A549 (cell line): ENCODE measurements at regions not wholly inside any gene's neighbourhood (a gene's known extent, or its start where the extent isn't known, plus 50 kb on each side); places are given as distances from the start of the nearest gene placed in this dataset.

Experiments used
- ATAC-seq, 2 experiments: fragments of 200-7000 bp in 1 of 2; fragments of >200 bp in 1 of 2; cut with Nextera tagmentation in 1 of 2; cut with Tn5 transposase in 1 of 2; 3 replicates each; pipeline versions ENCODE4 v1.8.0 to v1.9.1; 2018 to 2020; ENCODE audit warnings: mild to moderate bottlenecking in 1 of 2, moderate library complexity in 1 of 2
- CTCF ChIA-PET: fragments of 300-600 bp; sonication (Branson Sonifier 250); formaldehyde crosslinking; extraction: SDS; loops from one replicate; lab custom pipeline; 2021; ENCODE audit warnings: antibody characterized with exemption, inconsistent platforms; lab: Yijun Ruan, JAX
- POLR2A ChIA-PET: fragments of 350-600 bp; formaldehyde crosslinking; extraction: SDS; loops from one replicate; lab custom pipeline; 2021; ENCODE audit warnings: antibody characterized with exemption, inconsistent platforms; lab: Yijun Ruan, JAX
- DNase-seq, 2 experiments: peaks; one replicate each; pipeline versions ENCODE4 v3.0.0 to v3.0.0-alpha.2; 2011 to 2016; ENCODE audit warnings: low read depth in 1 of 2, low spot score in 1 of 2
- FAIRE-seq: peaks from 2 replicates; lab custom pipeline; 2011; peaks lifted over from hg19 to GRCh38; lab: Jason Lieb, UNC
- H3K27ac ChIP-seq, 2 experiments: fragments of >200 bp; sonication (Bioruptor Twin); formaldehyde crosslinking; 3 replicates each; pipeline ENCODE4 v1.5.1; 2016 to 2017
- H3K4me1 ChIP-seq: fragments of >200 bp; sonication (Bioruptor Twin); formaldehyde crosslinking; 3 replicates; pipeline ENCODE4 v1.6.1; 2016
- H3K4me2 ChIP-seq: fragments of >200 bp; sonication (Bioruptor Twin); formaldehyde crosslinking; 3 replicates; pipeline ENCODE4 v1.6.1; 2016
- H3K4me3 ChIP-seq: fragments of >200 bp; sonication (Bioruptor Twin); formaldehyde crosslinking; 3 replicates; pipeline ENCODE4 v1.5.1; 2016
- H3K9me3 ChIP-seq: fragments of >200 bp; sonication (Bioruptor Twin); formaldehyde crosslinking; 3 replicates; pipeline ENCODE4 v1.6.1; 2016
- ATOH8 ChIP-seq: fragments of 250-450 bp; sonication (Bioruptor Pico); IDR thresholded peaks from 2 replicates; pipeline ENCODE4 v1.5.0; 2020; ENCODE audit warnings: low read depth, mild to moderate bottlenecking, moderate library complexity
- CBX8 ChIP-seq: fragments of 200-600 bp; sonication (generic); IDR thresholded peaks from 2 replicates; pipeline ENCODE4 v1.6.1; 2016
- CHD2 ChIP-seq: fragments of 150-350 bp; IDR thresholded peaks from 2 replicates; pipeline ENCODE4 v1.6.1; 2014; ENCODE audit warnings: low read length; ENCODE audit not compliant: partially characterized antibody
- CTCF ChIP-seq: fragments of >200 bp; sonication (Bioruptor Twin); formaldehyde crosslinking; IDR thresholded peaks from 3 replicates; pipeline ENCODE4 v1.5.1; 2016
- EP300 ChIP-seq, 2 experiments: fragments of >200 bp; sonication (Bioruptor Twin); formaldehyde crosslinking; IDR thresholded peaks; 2 replicates in 1 of 2; 3 replicates in 1 of 2; pipeline ENCODE4 v1.6.1; 2016 to 2017
- ESRRA ChIP-seq: fragments of 150-350 bp; IDR thresholded peaks from 2 replicates; pipeline ENCODE4 v1.6.1; 2014; ENCODE audit warnings: mild to moderate bottlenecking, low read length, borderline replicate concordance
- FOXS1 ChIP-seq: fragments of 250-450 bp; sonication (Bioruptor Pico); IDR thresholded peaks from 2 replicates; pipeline ENCODE4 v1.5.0; 2020; ENCODE audit warnings: mild to moderate bottlenecking, moderate library complexity
- GATA3 ChIP-seq: IDR thresholded peaks from 2 replicates; pipeline ENCODE4 v1.6.1; 2012; ENCODE audit warnings: borderline replicate concordance
- HEYL ChIP-seq: fragments of 250-450 bp; sonication (Bioruptor Pico); IDR thresholded peaks from 2 replicates; pipeline ENCODE4 v1.8.0; 2021; ENCODE audit warnings: mild to moderate bottlenecking, moderate library complexity
- HOXA7 ChIP-seq: fragments of 250-450 bp; sonication (Bioruptor Pico); IDR thresholded peaks from 2 replicates; pipeline ENCODE4 v1.5.0; 2020; ENCODE audit warnings: mild to moderate bottlenecking, moderate library complexity
- HOXB13 ChIP-seq: fragments of 250-450 bp; sonication (Bioruptor Pico); IDR thresholded peaks from 2 replicates; pipeline ENCODE4 v1.5.0; 2020; ENCODE audit warnings: low read depth, mild to moderate bottlenecking, moderate library complexity
- JUN ChIP-seq, 2 experiments: fragments of >200 bp; sonication (Bioruptor Twin); formaldehyde crosslinking; IDR thresholded peaks; 2 replicates in 1 of 2; 3 replicates in 1 of 2; pipeline ENCODE4 v1.6.1; 2016 to 2017
- JUNB ChIP-seq: fragments of >200 bp; sonication (Bioruptor Twin); formaldehyde crosslinking; IDR thresholded peaks from 2 replicates; pipeline ENCODE4 v1.6.1; 2016
- KDM5A ChIP-seq: fragments of 200-600 bp; sonication (generic); IDR thresholded peaks from 2 replicates; pipeline ENCODE4 v1.6.1; 2016; ENCODE audit warnings: antibody characterized with exemption, mild to moderate bottlenecking
- MAZ ChIP-seq: fragments of 150-350 bp; IDR thresholded peaks from 2 replicates; pipeline ENCODE4 v1.6.1; 2014; ENCODE audit warnings: antibody characterized with exemption, low read depth, low read length, borderline replicate concordance
- NFE2L2 ChIP-seq: fragments of 150-350 bp; conservative IDR thresholded peaks from 2 replicates; pipeline ENCODE4 v1.6.1; 2014; ENCODE audit warnings: low read length
- NR3C1 ChIP-seq: fragments of >200 bp; sonication (Bioruptor Twin); formaldehyde crosslinking; IDR thresholded peaks from 3 replicates; pipeline ENCODE4 v1.6.1; 2017
- RAD21 ChIP-seq, 2 experiments: fragments of >200 bp in 1 of 2; sonication (Bioruptor Twin) in 1 of 2; formaldehyde crosslinking in 1 of 2; IDR thresholded peaks in 1 of 2; conservative IDR thresholded peaks in 1 of 2; 2 replicates in 1 of 2; 3 replicates in 1 of 2; pipeline ENCODE4 v1.6.1; 2012 to 2018; ENCODE audit warnings: inconsistent platforms in 1 of 2
- RCOR1 ChIP-seq: fragments of 150-350 bp; IDR thresholded peaks from 2 replicates; pipeline ENCODE4 v1.6.1; 2014; ENCODE audit warnings: antibody characterized with exemption, low read length, low read depth
- RFX5 ChIP-seq: fragments of 450-650 bp; IDR thresholded peaks from 2 replicates; pipeline ENCODE4 v1.7.1; 2014; ENCODE audit warnings: antibody characterized with exemption, mild to moderate bottlenecking, moderate library complexity
- RNF2 ChIP-seq: fragments of 200-600 bp; sonication (generic); IDR thresholded peaks from 2 replicates; pipeline ENCODE4 v1.6.1; 2016; ENCODE audit warnings: low read depth, mild to moderate bottlenecking, antibody characterized with exemption, moderate library complexity, borderline replicate concordance
- SREBF2 ChIP-seq: fragments of 450-650 bp; IDR thresholded peaks from 2 replicates; pipeline ENCODE4 v1.6.1; 2014; ENCODE audit warnings: mild to moderate bottlenecking, moderate library complexity
- USF2 ChIP-seq: fragments of 450-650 bp; IDR thresholded peaks from 2 replicates; pipeline ENCODE4 v1.6.1; 2014; ENCODE audit warnings: antibody characterized with exemption
- ZC3H11A ChIP-seq: fragments of 450-650 bp; IDR thresholded peaks from 2 replicates; pipeline ENCODE4 v1.6.1; 2014; ENCODE audit warnings: antibody characterized with exemption, mild to moderate bottlenecking
- WGBS: methylation state at CpG from one replicate; pipeline ENCODE4 v1.1.6; 2017; ENCODE audit errors: missing lambda C conversion rate; 5-methylcytosine and 5-hydroxymethylcytosine counted together
- TF ChIP-seq, protein P1 (sequence below): fragments of >200 bp; sonication (Bioruptor Twin); formaldehyde crosslinking; IDR thresholded peaks from 2 replicates; pipeline ENCODE4 v1.6.1; 2016

DNA sequence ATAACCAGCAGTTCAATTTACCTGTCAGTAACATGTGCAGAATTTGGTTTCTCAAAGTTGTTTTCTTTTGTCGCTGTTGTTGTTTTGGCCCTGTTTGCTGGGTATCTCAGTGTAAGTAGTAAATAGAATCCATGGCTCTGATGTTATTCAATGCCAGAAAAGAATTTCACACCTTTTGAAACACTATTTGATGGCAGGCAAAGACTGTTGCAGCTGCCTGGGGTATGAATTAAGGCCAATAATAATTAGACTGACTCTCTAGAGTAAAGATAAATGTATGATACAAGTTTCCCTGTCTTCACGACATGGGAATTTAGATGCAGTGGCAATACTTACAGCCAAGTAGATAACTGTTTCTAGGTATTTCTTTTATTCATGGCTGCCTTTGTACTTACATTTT is 281.4 kb downstream of the CD83 start:
- CTCF ChIA-PET, result no interaction called here

DNA sequence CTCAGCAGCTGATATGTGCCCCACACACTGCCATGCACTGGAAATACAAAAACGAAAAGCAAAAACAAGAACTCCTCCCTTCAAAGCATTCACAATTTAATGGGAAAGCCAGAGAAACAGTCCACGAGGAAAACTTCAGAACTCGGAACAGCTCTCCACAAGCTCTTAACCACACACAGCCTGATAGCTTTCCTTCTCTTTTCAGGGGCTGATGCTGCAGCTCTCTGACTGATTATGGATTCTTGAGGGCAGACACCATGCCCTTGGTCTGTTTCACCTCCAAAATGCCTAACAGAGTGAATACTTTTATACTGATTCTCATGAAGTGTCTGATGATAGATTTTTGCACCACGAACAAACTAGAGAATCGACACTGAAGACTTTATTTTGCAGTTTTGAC is 282.1 kb downstream of the CD83 start:
- ChIA-PET CTCF (no interaction called here), POLR2A (no interaction called here)
- Histone ChIP-seq H3K4me2 (no peak overlapping the region), H3K9me3 (no peaks in the 10 kb centered on the region), H3K27ac (no peak overlapping the region), H3K4me3 (no peak overlapping the region), H3K4me1 (no peaks in the 10 kb centered on the region)
- ATAC-seq (no peak), DNase-seq (no peak), FAIRE-seq (no peak)
- TF ChIP-seq RAD21 (conservative IDR thresholded peaks at IDR 0.05 in 1 of 2, IDR thresholded peaks at IDR 0.05 in 1 of 2), result no peak
- TF ChIP-seq, protein P1, sequence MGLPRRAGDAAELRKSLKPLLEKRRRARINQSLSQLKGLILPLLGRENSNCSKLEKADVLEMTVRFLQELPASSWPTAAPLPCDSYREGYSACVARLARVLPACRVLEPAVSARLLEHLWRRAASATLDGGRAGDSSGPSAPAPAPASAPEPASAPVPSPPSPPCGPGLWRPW, result no peak
- TF ChIP-seq RNF2, result no peak
- no peak for TF ChIP-seq CTCF
- TF ChIP-seq RFX5, result no peak
- TF ChIP-seq ESRRA, result no peak
- no peak for TF ChIP-seq HOXB13
- TF ChIP-seq SREBF2, result no peak
- no peak for TF ChIP-seq CHD2
- no peak for TF ChIP-seq KDM5A
- TF ChIP-seq FOXS1 (CRISPR knock-in tag), result no peak
- no peak for TF ChIP-seq JUNB
- no peak for TF ChIP-seq EP300 (IDR thresholded peaks at IDR 0.05)
- TF ChIP-seq NFE2L2, result no peak
- TF ChIP-seq ATOH8 (CRISPR knock-in tag), result no peak
- TF ChIP-seq USF2, result no peak
- no peak for TF ChIP-seq CBX8
- TF ChIP-seq MAZ, result no peak
- no peak for TF ChIP-seq RCOR1
- 34% methylated on average over 5 of the region's 5 CpGs for WGBS

More for the DNA sequence above, 281.4 kb downstream of the CD83 start:
- no peak for DNase-seq
- WGBS, result 88% methylated on average over 2 of the region's 2 CpGs
- POLR2A ChIA-PET, result no interaction called here
- TF ChIP-seq HOXB13 (no peak), JUN (IDR thresholded peaks at IDR 0.05) (no peak), RAD21 (conservative IDR thresholded peaks at IDR 0.05 in 1 of 2, IDR thresholded peaks at IDR 0.05 in 1 of 2) (no peak), USF2 (no peak), HEYL (CRISPR knock-in tag) (no peak), NR3C1 (no peak), ESRRA (no peak), HOXA7 (no peak), GATA3 (no peak), RFX5 (no peak), ZC3H11A (no peak), FOXS1 (CRISPR knock-in tag) (no peak), CBX8 (no peak)
- Histone ChIP-seq H3K4me2 (no peak overlapping the region), H3K27ac (no peak overlapping the region), H3K4me3 (no peak overlapping the region), H3K9me3 (no peaks in the 10 kb centered on the region), H3K4me1 (no peaks in the 10 kb centered on the region)
- ATAC-seq, result no peak
- no peak for FAIRE-seq
